Left renal cortex interstitium (tissue), 4 donors: ENCODE measurements at regions not wholly inside any gene's neighbourhood (a gene's known extent, or its start where the extent isn't known, plus 50 kb on each side); places are given as distances from the start of the nearest gene placed in this dataset.

Experiments
- DNase-seq, 4 donors: peaks; one replicate each; pipeline ENCODE4 v3.0.0-alpha.2; 2013; ENCODE audit warnings: low read depth in 4 of 4, low spot score in 2 of 4, missing footprints in 1 of 4

DNA sequence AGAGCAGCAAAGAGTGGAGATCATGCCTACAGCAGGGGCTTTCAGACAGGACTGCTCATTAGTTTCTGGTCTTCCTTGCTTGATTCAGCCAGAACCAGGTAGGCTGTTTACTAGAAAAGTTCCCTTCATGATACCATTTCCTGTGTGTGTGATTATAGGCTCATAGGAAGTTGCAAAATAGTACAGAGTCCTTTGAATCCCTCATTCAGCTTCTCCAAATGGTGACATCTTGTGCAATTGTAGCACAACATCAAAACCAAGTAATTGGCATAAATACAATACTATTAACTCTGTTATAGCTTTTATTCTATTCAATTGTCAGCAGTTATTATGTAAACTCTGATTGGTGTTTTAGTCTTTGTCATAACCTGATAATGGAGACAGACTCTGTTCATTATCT is 347.3 kb upstream of the CDH4 start:
- DNase-seq, result no peak

DNA sequence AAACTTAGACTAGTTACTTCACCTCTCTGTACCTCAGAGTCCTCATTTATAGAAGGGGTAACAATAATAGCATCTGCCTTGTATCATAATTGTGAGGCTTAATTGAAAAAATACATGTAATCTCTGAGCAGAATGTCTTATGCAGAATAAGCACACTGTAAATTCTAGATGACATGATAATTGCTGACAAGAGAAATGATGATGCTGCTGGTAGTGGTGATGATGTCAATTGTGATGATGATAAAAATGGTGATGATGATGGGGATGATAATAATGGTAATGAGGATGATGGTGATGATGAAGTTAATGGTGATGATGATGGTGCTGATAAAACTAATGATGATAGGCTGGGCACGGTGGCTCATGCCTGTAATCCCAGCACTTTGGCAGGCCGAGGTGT is 346.1 kb upstream of the CDH4 start:
- no peak for DNase-seq

- no peak for DNase-seq
These were observed 345.5 kb upstream of the CDH4 start for GRCh38 chr20:60906555-60906954.

DNA sequence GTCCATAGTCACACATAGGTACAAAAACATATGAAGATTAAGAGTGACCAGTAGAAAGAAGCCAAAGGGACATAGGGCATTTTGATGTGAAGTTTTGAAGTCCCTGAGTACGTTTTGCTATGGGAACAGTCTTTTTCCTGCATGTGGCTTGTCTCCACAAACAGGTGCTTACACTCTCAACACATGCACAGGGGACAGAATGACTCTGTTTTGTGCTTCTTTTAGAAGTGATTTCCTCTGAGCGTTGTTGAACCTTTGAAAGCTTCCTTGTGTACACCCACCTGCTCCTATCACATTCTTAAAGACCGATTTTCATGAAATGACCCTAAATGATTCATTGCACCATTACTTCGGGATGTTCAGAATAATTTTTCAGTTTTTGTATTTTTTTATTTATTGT is 338.8 kb upstream of the CDH4 start:
- no peak for DNase-seq

- peak in 1 of 4 donors; percentile 36 for DNase-seq
These were observed 330.9 kb upstream of the CDH4 start for GRCh38 chr20:60921022-60921622.

GRCh38 chr20:60926831-60927230 is 325.2 kb upstream of the CDH4 start:
- no peak for DNase-seq

- no peak for DNase-seq
These were observed 323.7 kb upstream of the CDH4 start for GRCh38 chr20:60928341-60928740.

- no peak for DNase-seq
These were observed 321.9 kb upstream of the CDH4 start for GRCh38 chr20:60930023-60930790.

DNA sequence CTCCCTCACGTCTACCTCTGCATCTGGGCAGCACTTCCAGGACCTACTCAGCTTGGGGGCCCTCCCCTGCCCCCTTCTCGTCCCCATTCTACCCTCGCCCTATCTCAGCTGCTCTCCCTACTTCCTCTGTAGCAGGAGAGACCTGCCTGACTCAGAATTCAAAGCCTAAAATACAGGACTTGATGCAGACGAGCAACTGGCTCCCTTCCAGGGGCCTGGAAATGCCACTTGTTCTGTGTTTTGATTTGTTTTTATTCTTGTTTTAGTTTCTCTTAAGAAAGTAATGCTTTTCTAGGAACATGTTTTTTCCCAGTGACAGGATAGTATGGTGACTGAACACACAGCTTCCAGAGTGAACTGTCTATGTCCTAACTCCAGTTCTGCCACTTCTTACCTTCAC is 320.4 kb upstream of the CDH4 start:
- no peak for DNase-seq

DNA sequence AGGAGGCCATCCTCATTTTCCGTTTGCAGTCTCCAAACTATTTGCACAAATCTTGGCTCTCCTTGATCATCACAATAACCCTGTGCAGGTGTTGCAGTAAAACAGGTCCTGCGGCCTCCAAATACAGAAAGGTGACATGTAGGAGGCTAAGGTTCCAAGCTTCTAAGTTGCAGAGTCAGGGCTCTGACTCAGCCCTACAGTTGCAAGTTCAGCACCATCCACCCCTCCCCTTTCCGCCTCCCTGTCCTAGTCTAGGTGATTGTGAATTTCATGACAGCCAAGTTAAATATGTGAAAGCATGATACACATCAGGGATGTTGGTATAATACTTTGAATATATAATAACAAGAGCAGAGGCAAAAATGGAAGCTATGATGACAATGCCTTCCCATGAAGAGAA is 317.3 kb upstream of the CDH4 start:
- no peak for DNase-seq

- no peak for DNase-seq
These were observed 316.1 kb upstream of the CDH4 start for GRCh38 chr20:60935971-60936370.

DNA sequence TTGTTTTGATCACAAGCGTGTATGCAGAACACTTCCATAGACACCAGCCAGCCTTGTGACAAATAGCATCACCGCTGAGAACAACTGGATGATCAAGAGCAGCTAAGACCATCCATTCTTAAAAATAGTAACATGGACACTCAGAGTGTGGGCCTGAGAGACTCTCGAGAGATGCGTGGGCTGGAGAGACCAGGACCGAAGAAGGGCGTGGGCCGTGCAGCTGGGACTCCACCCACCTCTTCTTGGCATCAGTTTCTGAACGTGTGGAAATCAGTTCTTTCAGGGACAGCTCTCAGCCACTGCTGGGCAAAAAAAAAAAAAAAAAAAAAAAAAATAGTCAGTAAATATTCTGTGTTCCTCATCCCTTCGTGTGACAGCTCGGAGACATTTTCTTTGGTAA is 314.5 kb upstream of the CDH4 start:
- DNase-seq, result no peak

- DNase-seq, result no peak
These were observed 310.7 kb upstream of the CDH4 start for GRCh38 chr20:60941379-60941778.

- no peak for DNase-seq
These were observed 304.2 kb upstream of the CDH4 start for GRCh38 chr20:60947819-60948218.

DNA sequence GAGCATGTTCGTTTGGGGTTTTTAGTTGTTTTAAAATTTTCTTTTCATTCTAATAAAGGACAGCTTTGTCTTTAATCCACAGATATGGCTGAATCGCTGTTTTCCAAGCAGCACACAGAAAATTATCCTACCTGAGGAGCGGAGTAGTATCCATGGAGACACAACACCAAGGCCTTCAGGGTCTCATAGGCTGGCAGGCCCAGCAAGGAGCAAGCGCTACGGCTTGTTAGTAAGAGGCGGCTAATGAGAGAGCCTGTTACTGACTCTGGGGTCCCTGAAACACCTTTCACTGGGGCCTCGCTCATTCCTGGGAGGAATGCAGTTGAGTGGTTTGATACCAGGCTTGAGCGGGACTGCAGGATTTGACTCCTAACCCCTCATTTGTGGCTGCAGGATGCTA is 303.8 kb upstream of the CDH4 start:
- no peak for DNase-seq

GRCh38 chr20:60950561-60950960 is 301.5 kb upstream of the CDH4 start:
- no peak for DNase-seq

DNA sequence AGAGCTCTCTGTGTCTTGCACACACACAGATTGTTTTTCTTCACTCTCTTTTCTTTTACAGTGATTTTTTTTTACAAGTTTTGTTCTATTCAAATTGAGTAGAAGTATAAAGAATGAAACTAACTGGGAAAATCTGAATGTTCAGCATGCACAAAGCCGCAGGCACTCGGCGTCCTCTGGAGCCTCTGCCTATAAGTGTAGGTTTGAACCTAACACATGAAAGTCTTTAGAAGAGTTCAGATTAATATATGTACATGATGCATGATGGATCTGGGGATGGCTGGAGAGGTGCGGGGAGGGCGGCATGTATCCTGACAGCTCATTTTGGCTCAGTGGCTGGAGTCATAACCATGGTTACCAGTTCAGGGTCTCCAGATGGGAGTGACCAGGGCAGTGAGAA is 301.1 kb upstream of the CDH4 start:
- no peak for DNase-seq

GRCh38 chr20:60952861-60953260 is 299.2 kb upstream of the CDH4 start:
- no peak for DNase-seq

GRCh38 chr20:60953321-60953720 is 298.7 kb upstream of the CDH4 start:
- no peak for DNase-seq

DNA sequence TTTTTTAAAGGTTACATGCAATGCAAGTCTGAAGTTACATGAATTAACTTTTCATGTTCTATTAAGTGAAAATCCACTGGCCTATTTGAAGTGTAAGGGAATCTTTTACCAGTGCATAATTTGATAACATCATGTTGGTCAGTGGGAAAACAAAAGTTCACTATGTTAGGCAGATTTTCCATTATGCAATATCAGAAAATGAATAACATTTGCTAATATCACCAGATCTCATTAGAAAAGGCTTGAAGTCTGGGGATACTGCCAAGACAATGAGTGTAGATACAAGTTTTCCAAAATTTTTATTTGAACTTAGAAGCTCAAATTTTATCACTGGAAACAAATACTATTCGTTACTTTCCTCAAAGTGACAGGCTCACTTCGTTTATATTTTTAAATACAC is 296.4 kb upstream of the CDH4 start:
- DNase-seq, result no peak

- no peak for DNase-seq
These were observed 295.9 kb upstream of the CDH4 start for GRCh38 chr20:60956194-60956593.

- DNase-seq, result no peak
These were observed 294.4 kb upstream of the CDH4 start for GRCh38 chr20:60957621-60958020.

GRCh38 chr20:60959971-60960370 is 292.1 kb upstream of the CDH4 start:
- no peak for DNase-seq
